ENCODE measurements at regions not wholly inside any gene's neighbourhood (a gene's known extent, or its start where the extent isn't known, plus 50 kb on each side); places are given as distances from the start of the nearest gene placed in this dataset.

GRCh38 chr2:150045601-150046000, 441.9 kb downstream of the RND3 start:
- TF ChIP-seq CTCF (IDR thresholded peaks at IDR 0.05 in 8 of 11, conservative IDR thresholded peaks at IDR 0.05 in 3 of 11) (no peak), POLR2A (IDR thresholded peaks at IDR 0.05) (no peak), POLR2AphosphoS5 (IDR thresholded peaks at IDR 0.05) (no peak)
- H3K27ac ChIP-seq = no peak overlapping the region
- H3K4me3 ChIP-seq = no peak overlapping the region
- DNase-seq = no peak
- no peaks in the 10 kb centered on the region for H3K27me3 ChIP-seq (replicated peaks in 1 of 7)
- intact Hi-C loops (cut with DNase I; ENCODE audit: low total_unique reads) = no loop called here
- no peaks in the 10 kb centered on the region for H3K36me3 ChIP-seq
- H3K9me3 ChIP-seq = no peaks in the 10 kb centered on the region
- no peaks in the 10 kb centered on the region for H3K4me1 ChIP-seq
- 80 to 93% (median 86%) methylated on average over 4 of the region's 4 CpGs for WGBS, 5 donors

DNA sequence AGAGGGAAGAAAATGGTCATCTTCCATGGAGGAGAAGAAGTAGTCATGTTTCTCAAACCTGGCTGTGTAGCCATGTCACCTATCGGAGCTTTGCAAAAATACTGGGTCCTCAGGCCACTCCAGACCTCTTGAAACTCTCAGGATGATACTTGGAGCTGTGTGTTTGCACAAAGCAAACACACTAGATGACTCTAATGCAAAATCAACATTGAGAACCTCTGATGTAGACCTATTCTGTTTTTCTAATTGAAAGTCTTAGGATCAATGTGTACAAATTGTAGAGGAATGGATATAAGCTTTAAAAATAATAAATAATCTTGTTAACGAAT, 444.3 kb downstream of the RND3 start:
- H3K27ac ChIP-seq = no peak overlapping the region
- no peaks in the 10 kb centered on the region for H3K27me3 ChIP-seq (replicated peaks in 1 of 7)
- H3K9me3 ChIP-seq = no peaks in the 10 kb centered on the region
- H3K36me3 ChIP-seq = no peaks in the 10 kb centered on the region
- TF ChIP-seq CTCF (IDR thresholded peaks at IDR 0.05 in 8 of 11, conservative IDR thresholded peaks at IDR 0.05 in 3 of 11) (no peak), POLR2A (IDR thresholded peaks at IDR 0.05) (no peak), POLR2AphosphoS5 (IDR thresholded peaks at IDR 0.05) (no peak)
- 77 to 90% (median 82%) methylated on average over 2 of the region's 2 CpGs for WGBS, 5 donors
- no peaks in the 10 kb centered on the region for H3K4me1 ChIP-seq
- H3K4me3 ChIP-seq = no peak overlapping the region
- intact Hi-C loops (cut with DNase I; ENCODE audit: low total_unique reads) = no loop called here
- no peak for DNase-seq

GRCh38 chr2:150042500-150043171, 444.8 kb downstream of the RND3 start:
- no peak overlapping the region for H3K27ac ChIP-seq
- no peaks in the 10 kb centered on the region for H3K36me3 ChIP-seq
- DNase-seq = no peak
- H3K9me3 ChIP-seq = no peaks in the 10 kb centered on the region
- H3K4me3 ChIP-seq = no peak overlapping the region
- no peak for TF ChIP-seq CTCF (IDR thresholded peaks at IDR 0.05 in 8 of 11, conservative IDR thresholded peaks at IDR 0.05 in 3 of 11)
- no peak for TF ChIP-seq POLR2A (IDR thresholded peaks at IDR 0.05)
- TF ChIP-seq POLR2AphosphoS5 (IDR thresholded peaks at IDR 0.05) = no peak
- H3K4me1 ChIP-seq = no peaks in the 10 kb centered on the region
- intact Hi-C loops (cut with DNase I; ENCODE audit: low total_unique reads) = no loop called here
- no peaks in the 10 kb centered on the region for H3K27me3 ChIP-seq (replicated peaks in 1 of 7)
- WGBS, 5 donors = 54 to 71% (median 60%) methylated on average over 5 of the region's 5 CpGs

DNA sequence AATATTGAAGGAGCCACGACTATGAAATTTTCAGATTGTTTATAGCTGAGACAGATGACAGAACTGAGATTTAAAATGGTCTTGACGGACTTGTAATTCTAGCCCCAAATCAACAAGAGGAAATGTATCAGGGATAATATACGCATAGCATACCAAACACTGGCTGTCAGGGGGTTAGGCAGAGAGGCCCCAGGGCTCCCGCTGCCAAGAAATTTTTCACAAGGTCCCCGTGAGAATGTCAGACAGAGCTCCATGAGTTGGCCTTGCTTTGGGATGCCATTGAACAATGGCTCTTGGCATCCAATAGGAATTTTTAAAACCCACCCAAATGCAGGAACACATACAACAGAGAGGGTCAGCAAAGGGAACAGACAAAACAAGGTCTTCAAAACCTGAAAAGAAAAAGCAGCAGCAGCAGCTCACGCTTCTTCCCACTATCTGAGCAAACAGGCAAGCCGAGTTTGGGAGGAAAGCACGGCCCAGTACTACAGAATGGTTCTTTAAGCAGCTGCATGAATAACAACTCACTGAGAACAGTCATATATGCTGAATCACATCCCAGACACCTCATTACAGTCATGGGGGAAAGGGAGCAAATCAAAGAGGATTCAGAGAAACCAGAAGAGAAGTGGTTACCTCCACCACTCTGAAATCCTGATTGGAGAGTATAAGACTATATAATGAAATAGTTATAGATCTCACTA, 445.6 kb downstream of the RND3 start:
- Histone ChIP-seq H3K27ac (no peak overlapping the region), H3K9me3 (no peaks in the 10 kb centered on the region), H3K4me1 (no peaks in the 10 kb centered on the region), H3K36me3 (no peaks in the 10 kb centered on the region), H3K27me3 (replicated peaks in 1 of 7) (no peaks in the 10 kb centered on the region), H3K4me3 (no peak overlapping the region)
- intact Hi-C loops (cut with DNase I; ENCODE audit: low total_unique reads) = no loop called here
- TF ChIP-seq POLR2A (IDR thresholded peaks at IDR 0.05) (no peak), CTCF (IDR thresholded peaks at IDR 0.05 in 8 of 11, conservative IDR thresholded peaks at IDR 0.05 in 3 of 11) (no peak), POLR2AphosphoS5 (IDR thresholded peaks at IDR 0.05) (no peak)
- WGBS, 5 donors = 82 to 90% (median 88%) methylated on average over 8 of the region's 8 CpGs
- no peak for DNase-seq

All from spleen (tissue), 11 donors.